ENCODE measurements at regions not wholly inside any gene's neighbourhood (a gene's known extent, or its start where the extent isn't known, plus 50 kb on each side); places are given as distances from the start of the nearest gene placed in this dataset.

DNA sequence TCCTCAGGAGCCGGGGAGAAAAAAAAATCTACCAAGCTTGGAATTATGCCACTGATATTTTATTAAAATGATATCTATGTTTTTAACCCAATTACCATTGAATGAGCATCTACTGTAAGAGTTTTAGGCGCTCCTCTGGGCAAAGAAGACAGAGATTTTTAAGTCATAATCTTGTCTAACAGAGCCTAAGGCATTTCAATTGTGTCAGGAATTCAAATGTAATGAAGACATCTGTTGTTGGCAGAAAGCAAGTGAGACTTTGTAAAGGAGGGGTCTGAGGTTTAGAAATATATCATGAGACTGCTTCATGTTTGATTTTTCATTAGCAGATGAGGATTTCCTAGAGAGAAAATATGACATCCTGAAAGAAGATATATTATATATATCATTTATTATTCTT lies 1158.1 kb downstream of the FSTL5 start:
- TF ChIP-seq EZH2 (IDR thresholded peaks at IDR 0.05) (no peak), POLR2AphosphoS5 (IDR thresholded peaks at IDR 0.05; ENCODE audit: borderline replicate concordance, low read depth, low read length) (no peak), FOXP2 (optimal IDR thresholded peaks at IDR 0.05; ENCODE audit: control extremely low read depth, extremely low read length, insufficient read depth) (no peak)
